Body of pancreas (tissue), 4 donors: ENCODE measurements at regions not wholly inside any gene's neighbourhood (a gene's known extent, or its start where the extent isn't known, plus 50 kb on each side); places are given as distances from the start of the nearest gene placed in this dataset.

Source experiments
- CTCF ChIP-seq, 7 experiments: fragments of 450-650 bp in 4 of 7; fragments of 200-600 bp in 3 of 7; sonication (generic) in 3 of 7; IDR thresholded peaks; one replicate each; pipeline ENCODE4 v1.5.1; 2016 to 2019; ENCODE audit warnings: antibody characterized with exemption in 7 of 7
- POLR2A ChIP-seq, 3 donors: fragments of 450-650 bp; IDR thresholded peaks; one replicate each; pipeline ENCODE4 v1.6.1; 2016; ENCODE audit warnings: antibody characterized with exemption in 3 of 3, mild to moderate bottlenecking in 2 of 3

- TF ChIP-seq CTCF (IDR thresholded peaks at IDR 0.05) (no peak), POLR2A (IDR thresholded peaks at IDR 0.05) (no peak)
Observed at GRCh38 chr22:49380828-49381114, 446.9 kb downstream of the BRD1 start.
